ENCODE measurements at regions not wholly inside any gene's neighbourhood (a gene's known extent, or its start where the extent isn't known, plus 50 kb on each side); places are given as distances from the start of the nearest gene placed in this dataset.
A peak's percentile ranks its signal among the peaks of the same experiment; 100 is the strongest.

GRCh38 chr10:124301736-124302135 lies 117.0 kb downstream of the OAT start:
- Histone ChIP-seq H3K4me3 (no peak overlapping the region), H3K27me3 (no peaks in the 10 kb centered on the region), H3K4me1 (peaks cover 0 to 25% (median 0%) of the 10 kb centered on the region in 3 donors), H3K36me3 (no peaks in the 10 kb centered on the region), H3K27ac (peak overlapping the region in 1 of 4 donors; percentile 23), H3K9me3 (peaks cover 0 to 7% (median 0%) of the 10 kb centered on the region in 3 donors)
- ATAC-seq: peak; percentile 48
- TF ChIP-seq POLR2AphosphoS5 (IDR thresholded peaks at IDR 0.05): no peak
- TF ChIP-seq CTCF (IDR thresholded peaks at IDR 0.05): no peak
- no peak for TF ChIP-seq POLR2A (IDR thresholded peaks at IDR 0.05)
- no peak for TF ChIP-seq EP300 (IDR thresholded peaks at IDR 0.05)
- WGBS, 2 donors (ENCODE audit: low coverage in 1 of 2): 53 to 66% methylated on average over 2 to 8 of the region's 9 CpGs

GRCh38 chr10:124300735-124301134 lies 118.0 kb downstream of the OAT start:
- H3K4me1 ChIP-seq: peaks cover 0 to 25% (median 0%) of the 10 kb centered on the region in 3 donors
- no peak overlapping the region for H3K27ac ChIP-seq
- peaks cover 0 to 7% (median 0%) of the 10 kb centered on the region in 3 donors for H3K9me3 ChIP-seq
- TF ChIP-seq EP300 (IDR thresholded peaks at IDR 0.05): no peak
- no peak for TF ChIP-seq POLR2AphosphoS5 (IDR thresholded peaks at IDR 0.05)
- TF ChIP-seq CTCF (IDR thresholded peaks at IDR 0.05): no peak
- TF ChIP-seq POLR2A (IDR thresholded peaks at IDR 0.05): no peak
- no peak for ATAC-seq
- 93 to 96% methylated on average over 3 to 5 of the region's 5 CpGs for WGBS, 2 donors (ENCODE audit: low coverage in 1 of 2)
- H3K4me3 ChIP-seq: no peak overlapping the region
- H3K27me3 ChIP-seq: no peaks in the 10 kb centered on the region
- H3K36me3 ChIP-seq: no peaks in the 10 kb centered on the region

GRCh38 chr10:124300224-124300623 lies 118.5 kb downstream of the OAT start:
- Histone ChIP-seq H3K4me3 (no peak overlapping the region), H3K27ac (no peak overlapping the region), H3K36me3 (no peaks in the 10 kb centered on the region), H3K27me3 (no peaks in the 10 kb centered on the region), H3K9me3 (peaks cover 0 to 7% (median 0%) of the 10 kb centered on the region in 3 donors), H3K4me1 (peaks cover 0 to 25% (median 0%) of the 10 kb centered on the region in 3 donors)
- 91 to 100% methylated on average over 1 to 5 of the region's 6 CpGs for WGBS, 2 donors (ENCODE audit: low coverage in 1 of 2)
- ATAC-seq: no peak
- TF ChIP-seq CTCF (IDR thresholded peaks at IDR 0.05) (no peak), EP300 (IDR thresholded peaks at IDR 0.05) (no peak), POLR2A (IDR thresholded peaks at IDR 0.05) (no peak), POLR2AphosphoS5 (IDR thresholded peaks at IDR 0.05) (no peak)

GRCh38 chr10:124299696-124300095 lies 119.0 kb downstream of the OAT start:
- no peak overlapping the region for H3K27ac ChIP-seq
- no peaks in the 10 kb centered on the region for H3K36me3 ChIP-seq
- no peaks in the 10 kb centered on the region for H3K27me3 ChIP-seq
- H3K9me3 ChIP-seq: peaks cover 0 to 7% (median 0%) of the 10 kb centered on the region in 3 donors
- TF ChIP-seq POLR2AphosphoS5 (IDR thresholded peaks at IDR 0.05) (no peak), EP300 (IDR thresholded peaks at IDR 0.05) (no peak), POLR2A (IDR thresholded peaks at IDR 0.05) (no peak), CTCF (IDR thresholded peaks at IDR 0.05) (no peak)
- 88% methylated on average over 1 of the region's 4 CpGs; no CpG with 5 or more reads in 1 of the 2 donors for WGBS, 2 donors (ENCODE audit: low coverage in 1 of 2)
- no peak for ATAC-seq
- H3K4me3 ChIP-seq: no peak overlapping the region
- peaks cover 0 to 25% (median 0%) of the 10 kb centered on the region in 3 donors for H3K4me1 ChIP-seq

GRCh38 chr10:124298891-124299290 lies 119.8 kb downstream of the OAT start:
- Histone ChIP-seq H3K36me3 (no peaks in the 10 kb centered on the region), H3K27ac (no peak overlapping the region), H3K27me3 (no peaks in the 10 kb centered on the region), H3K9me3 (peaks cover 0 to 7% (median 0%) of the 10 kb centered on the region in 3 donors), H3K4me1 (peaks cover 0 to 25% (median 0%) of the 10 kb centered on the region in 3 donors), H3K4me3 (no peak overlapping the region)
- no peak for ATAC-seq
- TF ChIP-seq POLR2A (IDR thresholded peaks at IDR 0.05) (no peak), POLR2AphosphoS5 (IDR thresholded peaks at IDR 0.05) (no peak), EP300 (IDR thresholded peaks at IDR 0.05) (no peak), CTCF (IDR thresholded peaks at IDR 0.05) (no peak)
- no CpG with 5 or more reads among the region's 3 CpGs for WGBS, 2 donors (ENCODE audit: low coverage in 1 of 2)

All from gastroesophageal sphincter (tissue), 4 donors.